GM21619 (cell line): ENCODE measurements at regions not wholly inside any gene's neighbourhood (a gene's known extent, or its start where the extent isn't known, plus 50 kb on each side); places are given as distances from the start of the nearest gene placed in this dataset.

Experiments used
- ATAC-seq: cut with Tn5 transposase; IDR thresholded peaks from one replicate; pipeline ENCODE4 v1.9.1; 2021; ENCODE audit not compliant: unreplicated experiment

DNA sequence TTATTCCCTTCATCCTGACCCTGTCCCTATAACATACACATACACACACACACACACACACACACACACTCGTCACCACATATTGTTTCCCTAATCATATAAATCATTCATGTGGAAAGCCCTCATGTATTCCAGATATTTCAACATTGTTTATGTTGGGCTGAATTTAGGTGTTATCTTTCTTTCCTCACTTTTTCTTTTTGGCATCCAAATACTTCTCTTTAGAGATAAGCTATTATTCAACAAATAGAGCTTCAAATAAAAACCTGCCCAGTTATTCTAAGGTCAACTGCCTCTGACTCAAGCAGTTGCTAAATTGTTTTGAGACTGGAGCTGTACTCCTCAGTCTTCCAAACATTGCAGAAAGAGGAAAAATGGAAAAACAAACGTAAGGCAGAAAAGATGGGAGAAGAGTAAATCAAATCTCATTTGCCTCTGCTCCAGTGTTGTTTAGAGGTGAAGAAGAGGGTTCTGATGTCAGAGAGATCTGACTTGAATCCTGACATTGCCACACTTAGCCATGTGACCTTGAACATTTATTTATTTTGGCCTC, 215.7 kb downstream of the GAS1 start:
- no peak for ATAC-seq

DNA sequence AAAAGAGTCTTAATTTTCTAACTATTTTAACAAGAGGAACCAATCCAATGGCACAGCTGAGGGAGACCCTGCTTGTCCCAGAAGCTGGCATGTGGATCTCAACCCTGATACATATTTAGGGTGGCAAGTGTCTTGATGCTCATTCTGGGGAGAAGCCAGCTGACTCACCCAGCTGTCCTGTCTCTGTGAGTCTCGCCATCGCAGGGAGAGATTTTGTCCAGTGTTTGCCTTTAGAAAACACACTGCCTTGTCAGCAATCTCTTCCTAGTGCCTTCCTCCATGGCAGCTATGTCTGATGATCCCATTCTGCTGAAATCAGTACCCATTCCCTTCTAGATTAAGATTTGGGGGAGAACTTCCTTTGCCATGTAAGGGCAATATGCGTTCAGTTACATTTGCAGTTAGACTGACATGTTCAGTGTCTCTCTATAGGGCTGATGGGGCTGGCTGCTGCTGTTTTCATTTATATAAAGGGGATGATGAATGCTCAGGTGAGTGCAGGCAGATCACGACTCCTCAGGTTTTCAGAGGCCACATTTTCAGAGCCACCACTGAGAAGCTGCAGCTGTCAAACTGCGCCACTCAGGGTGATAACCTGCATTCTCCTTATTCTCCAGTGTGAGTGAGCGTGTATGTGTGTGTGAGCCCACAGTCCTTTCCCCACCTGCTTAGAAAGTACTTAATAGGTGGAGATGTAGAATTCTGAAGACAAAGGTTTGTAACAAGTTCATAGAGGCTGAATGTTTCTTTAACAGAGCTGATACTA, 217.0 kb downstream of the GAS1 start:
- no peak for ATAC-seq

DNA sequence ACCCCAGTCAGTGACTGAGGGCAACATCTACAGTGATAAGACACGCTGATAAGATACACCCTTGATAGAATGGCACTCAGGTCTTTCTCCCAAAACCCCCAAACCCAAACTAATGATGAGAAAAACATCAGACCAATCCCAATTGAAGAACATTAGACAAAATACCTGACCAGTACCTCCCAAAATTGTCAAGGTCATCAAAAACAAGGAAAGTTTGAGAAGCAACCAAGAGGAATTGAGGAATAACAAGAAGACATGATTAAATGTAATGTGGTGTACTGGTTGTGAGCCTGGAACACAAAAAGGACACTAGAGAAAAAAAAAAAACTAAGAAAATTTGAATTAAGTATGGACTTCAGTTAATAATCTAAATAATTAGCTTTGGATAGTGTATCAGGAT, 222.8 kb downstream of the GAS1 start:
- no peak for ATAC-seq

DNA sequence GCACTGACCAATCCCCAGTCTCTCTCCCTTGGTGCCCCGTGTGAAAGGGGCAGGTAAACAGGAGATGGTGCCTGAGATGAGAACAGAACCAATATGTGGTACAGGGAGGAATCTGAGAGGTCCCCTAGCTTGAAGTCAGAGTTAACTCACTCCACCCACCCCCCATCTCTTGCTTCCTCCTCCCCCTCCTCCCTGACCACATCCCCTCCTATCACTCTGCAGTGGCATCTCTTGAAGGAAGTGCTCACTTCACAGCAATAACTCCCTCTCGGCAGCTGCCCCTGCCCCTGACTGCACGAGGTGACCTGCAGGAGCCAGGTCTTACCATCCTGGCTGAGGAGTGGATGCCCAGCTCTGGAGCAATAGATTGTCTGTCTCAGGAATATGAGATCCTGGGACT, 224.0 kb downstream of the GAS1 start:
- ATAC-seq = no peak

DNA sequence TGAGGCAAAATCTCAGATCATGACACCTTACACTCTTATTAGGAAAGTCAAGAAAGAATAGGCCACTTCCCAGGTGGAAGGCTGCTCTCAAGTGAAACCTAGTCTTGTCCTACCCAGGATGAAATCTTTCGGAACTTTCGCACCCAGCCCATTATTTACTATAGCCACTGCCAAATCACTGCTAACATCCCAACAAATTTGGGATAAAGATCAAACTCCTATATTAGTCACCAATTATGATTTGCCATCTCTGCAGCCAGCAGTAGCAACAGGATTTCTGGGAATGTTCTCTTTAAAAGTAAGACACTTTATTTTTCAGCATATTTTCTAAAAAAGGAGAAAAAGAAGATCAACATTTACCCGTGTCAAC, 224.6 kb downstream of the GAS1 start:
- no peak for ATAC-seq

DNA sequence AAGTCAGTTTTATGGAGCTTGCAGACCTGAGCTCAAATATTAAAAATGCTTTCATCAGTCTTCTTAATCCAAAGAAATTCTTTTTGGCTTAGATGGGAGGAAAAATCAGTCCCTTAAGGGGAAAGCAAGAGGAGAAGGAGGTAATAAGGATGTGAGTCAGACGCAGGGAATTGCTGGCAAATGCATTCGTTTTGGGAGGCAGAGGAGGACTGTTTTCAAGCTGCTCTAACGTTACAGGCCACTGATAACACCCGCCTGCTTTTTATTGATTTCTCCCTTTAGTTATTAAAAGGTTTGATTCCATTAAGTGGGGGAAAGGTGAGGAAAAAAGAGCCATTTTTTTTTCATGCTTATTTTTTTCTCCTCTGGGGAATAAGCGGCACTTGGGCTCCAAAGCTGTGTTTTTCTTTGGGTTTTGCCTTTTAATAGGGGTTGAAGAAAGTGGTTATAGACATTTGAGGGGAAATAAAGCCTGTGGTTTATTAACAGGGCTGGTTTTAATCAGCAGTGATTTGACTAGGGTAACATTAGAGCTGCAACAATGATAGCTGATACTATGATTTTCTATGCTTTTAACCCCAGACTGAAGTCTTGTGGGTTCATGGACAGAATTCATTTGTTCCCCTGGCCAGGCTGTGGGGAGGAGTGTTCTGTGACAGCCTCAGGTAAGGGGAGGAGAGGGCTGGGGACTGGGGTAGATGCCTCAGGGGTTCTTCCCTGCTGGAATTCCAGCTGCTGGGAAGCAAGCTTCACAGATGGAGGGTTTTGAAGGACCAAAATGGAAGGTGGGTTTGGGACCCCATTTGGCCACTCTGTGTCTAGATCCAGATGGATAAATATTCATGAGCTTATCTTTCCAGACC, 225.2 kb downstream of the GAS1 start:
- ATAC-seq = no peak

DNA sequence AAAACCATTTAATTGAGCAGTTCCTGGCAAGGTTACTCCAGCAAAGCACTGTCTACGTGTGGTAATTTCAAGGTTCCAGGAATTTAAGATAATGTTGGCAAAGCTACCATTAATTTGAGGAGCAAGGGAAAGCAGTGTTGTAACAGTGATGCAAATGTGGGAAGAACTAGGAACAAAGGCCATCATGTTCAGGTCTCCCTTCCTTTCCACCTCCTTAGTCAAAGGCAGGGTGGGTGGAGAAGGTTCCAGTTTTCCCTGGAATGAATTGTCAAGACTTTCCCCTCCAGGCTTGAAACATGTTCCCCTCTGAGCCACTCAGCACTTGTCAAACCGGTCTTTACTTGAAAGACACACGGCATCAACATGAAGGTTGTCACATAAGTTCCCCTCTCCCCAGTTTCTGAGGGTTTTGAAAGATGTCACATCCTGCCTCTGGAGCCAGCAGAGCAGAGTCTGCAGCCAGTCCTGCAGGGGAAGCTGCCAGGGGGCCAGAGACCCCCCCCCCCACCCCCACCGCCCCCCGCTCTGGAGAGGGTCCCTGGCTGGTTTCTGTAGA, 226.0 kb downstream of the GAS1 start:
- no peak for ATAC-seq

DNA sequence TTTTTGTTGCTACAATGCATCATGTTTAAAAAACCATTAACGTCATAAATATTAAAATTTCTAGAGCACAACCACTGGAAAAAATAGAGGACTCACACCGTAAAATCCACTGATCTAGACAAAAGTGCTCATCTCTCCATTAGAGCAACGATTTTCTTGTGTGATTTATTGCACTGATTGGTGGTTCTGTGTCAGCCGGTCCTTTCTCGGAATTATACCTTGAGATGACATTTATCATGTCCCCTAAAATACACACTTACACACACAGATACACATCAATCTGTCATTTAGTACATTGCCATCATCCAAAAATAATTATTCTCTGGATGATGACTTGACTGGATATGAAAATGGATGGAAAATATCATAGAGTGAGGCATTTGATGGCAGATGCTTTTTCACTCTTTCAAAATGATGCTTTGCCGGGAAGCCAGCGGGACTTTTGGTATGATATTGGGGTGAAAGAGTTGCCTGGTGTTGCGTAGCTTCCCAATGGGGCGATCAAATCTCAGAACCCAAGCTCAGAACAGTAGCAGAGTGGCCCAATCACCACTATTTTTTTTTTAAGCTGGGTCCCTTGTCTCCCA, 226.6 kb downstream of the GAS1 start:
- ATAC-seq = no peak

- no peak for ATAC-seq
Measured at GRCh38 chr9:86718388-86719049, 228.8 kb downstream of the GAS1 start.

GRCh38 chr9:86716326-86716922, 230.9 kb downstream of the GAS1 start:
- no peak for ATAC-seq

DNA sequence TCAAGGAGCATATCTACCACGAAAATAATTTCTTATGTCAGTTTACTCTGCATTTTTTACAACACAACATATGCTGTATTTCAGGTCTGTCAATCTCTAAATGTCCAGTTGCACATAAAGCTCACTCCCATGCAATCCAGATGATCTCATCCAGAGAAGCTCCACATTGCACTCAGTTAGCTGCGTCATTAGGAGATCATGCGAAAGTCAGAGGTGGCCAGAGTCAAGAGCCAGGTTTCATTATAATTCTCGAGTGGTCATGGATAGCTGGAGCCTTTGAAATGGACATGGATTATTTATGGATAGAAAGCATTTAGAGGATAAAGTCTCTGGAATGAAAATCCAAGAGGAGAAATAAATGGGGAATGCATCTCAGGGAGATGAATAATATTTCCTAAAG, 232.3 kb downstream of the GAS1 start:
- ATAC-seq = no peak

DNA sequence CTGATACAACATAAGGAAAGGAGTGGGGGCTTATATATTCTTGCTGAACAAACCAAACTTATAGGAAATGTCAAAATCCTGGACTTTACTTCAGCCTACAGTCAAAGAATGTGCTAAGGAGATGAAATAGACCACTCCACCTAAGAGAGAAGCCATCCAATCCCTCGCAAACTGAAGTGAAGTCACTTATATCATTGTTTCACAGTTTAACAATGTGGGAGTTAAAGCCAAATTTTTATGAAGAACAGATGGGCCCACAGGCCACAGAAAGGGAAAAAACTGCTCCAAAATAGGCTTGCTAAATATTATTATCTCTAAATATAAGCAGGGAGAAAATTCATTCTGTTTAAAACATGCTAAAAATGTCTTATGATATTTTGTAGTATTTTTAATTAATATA, 233.3 kb downstream of the GAS1 start:
- ATAC-seq = no peak

DNA sequence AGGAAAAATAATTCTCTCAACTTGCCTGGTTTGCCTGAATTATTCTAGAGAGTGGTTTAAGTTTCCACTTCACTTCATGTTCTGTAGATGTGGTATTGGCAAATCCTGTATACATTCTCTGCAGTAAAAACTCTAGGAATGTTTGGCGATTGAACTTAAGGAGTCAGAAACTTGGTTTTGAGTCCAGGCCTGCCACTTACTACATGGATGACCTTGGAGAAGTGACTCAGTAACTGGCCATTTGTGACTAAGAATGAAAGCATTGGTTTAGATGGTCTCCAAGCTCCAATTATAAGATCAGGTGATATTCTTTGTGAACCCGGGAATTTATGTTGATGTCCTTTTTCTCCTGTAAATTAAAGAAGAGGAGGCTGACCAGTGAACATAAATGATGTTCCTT, 233.8 kb downstream of the GAS1 start:
- no peak for ATAC-seq

- ATAC-seq = no peak
Measured at GRCh38 chr9:86708918-86709835, 238.1 kb downstream of the GAS1 start.

GRCh38 chr9:86707932-86708510, 239.3 kb downstream of the GAS1 start:
- ATAC-seq = no peak

DNA sequence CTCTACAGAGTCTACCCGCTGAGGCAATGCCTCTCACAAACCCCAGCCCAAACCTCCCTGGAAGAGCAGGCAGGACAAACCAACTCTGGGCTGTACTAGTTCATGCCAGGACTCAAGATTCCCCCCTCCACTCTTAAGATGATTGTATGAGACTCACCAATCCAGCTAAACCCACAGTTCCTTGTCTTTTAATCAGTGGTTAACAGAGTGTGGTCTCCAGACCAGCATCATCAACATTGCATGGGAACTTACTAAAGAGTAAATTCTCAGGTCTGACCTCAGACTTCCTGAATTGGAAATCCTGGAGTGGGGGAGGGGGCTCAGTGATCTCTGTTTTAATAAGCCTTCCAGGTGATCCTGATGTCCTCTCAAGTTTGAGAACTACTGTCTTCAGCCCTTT, 240.9 kb downstream of the GAS1 start:
- ATAC-seq = no peak

DNA sequence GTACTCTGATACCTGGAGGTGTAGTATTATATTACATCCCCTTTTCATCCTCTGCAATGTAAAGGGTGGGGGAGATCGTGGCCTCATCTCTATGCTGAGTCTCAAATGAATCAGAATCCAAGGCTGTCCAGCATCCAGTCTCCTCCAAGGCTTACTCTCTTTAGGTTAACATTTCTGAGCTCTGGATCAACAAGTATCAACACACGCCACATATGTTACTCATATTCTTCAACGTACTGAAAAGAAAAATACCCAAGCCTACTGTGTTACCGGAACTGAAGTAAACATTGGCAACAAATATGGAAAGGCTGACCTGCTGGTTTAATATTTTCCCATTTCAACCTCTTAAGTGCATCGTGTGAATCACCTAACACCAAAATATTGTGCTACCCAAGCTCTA, 241.8 kb downstream of the GAS1 start:
- ATAC-seq = no peak

- ATAC-seq = no peak
Measured at GRCh38 chr9:86703346-86703745, 244.0 kb downstream of the GAS1 start.

- no peak for ATAC-seq
Measured at GRCh38 chr9:86700629-86701028, 246.7 kb downstream of the GAS1 start.
